CD14-positive monocyte (primary cell): ENCODE measurements at regions not wholly inside any gene's neighbourhood (a gene's known extent, or its start where the extent isn't known, plus 50 kb on each side); places are given as distances from the start of the nearest gene placed in this dataset.

Source experiments
- DNase-seq, 3 donors: peaks; one replicate each; pipeline ENCODE4 v3.0.0-alpha.2; 2011 to 2022
- H2AFZ ChIP-seq: 2 replicates; pipeline ENCODE4 v1.6.0; 2012; ENCODE audit warnings: mild to moderate bottlenecking, low read depth, low read length, inconsistent platforms; ENCODE audit not compliant: insufficient read depth, poor library complexity, severe bottlenecking
- H3K27ac ChIP-seq, 2 donors: 1 replicate in 1 of 2; 2 replicates in 1 of 2; pipeline ENCODE4 v1.5.1; 2012 to 2013; ENCODE audit warnings: low read length in 2 of 2, control low read depth in 1 of 2, inconsistent platforms in 1 of 2, low read depth in 1 of 2, mild to moderate bottlenecking in 1 of 2
- H3K27me3 ChIP-seq, 2 donors: one replicate each; pipeline versions ENCODE4 v1.6.0 to v1.6.1; 2011 to 2013; ENCODE audit warnings: low read length in 2 of 2; ENCODE audit not compliant: control insufficient read depth in 2 of 2, insufficient read depth in 2 of 2
- H3K36me3 ChIP-seq, 2 donors: replicated peaks in 1 of 2; 1 replicate in 1 of 2; 2 replicates in 1 of 2; pipeline versions ENCODE4 v1.5.1 to v1.6.1; 2012 to 2013; ENCODE audit warnings: low read length in 2 of 2, control low read depth in 1 of 2, inconsistent platforms in 1 of 2, mild to moderate bottlenecking in 1 of 2; ENCODE audit not compliant: insufficient read depth in 2 of 2, control insufficient read depth in 1 of 2
- H3K4me1 ChIP-seq, 2 donors: 1 replicate in 1 of 2; 2 replicates in 1 of 2; pipeline versions ENCODE4 v1.5.1 to v1.6.1; 2012 to 2013; ENCODE audit warnings: low read length in 2 of 2, control low read depth in 1 of 2, inconsistent platforms in 1 of 2, mild to moderate bottlenecking in 1 of 2, moderate library complexity in 1 of 2; ENCODE audit not compliant: insufficient read depth in 2 of 2, control insufficient read depth in 1 of 2
- H3K4me2 ChIP-seq: replicated peaks from 2 replicates; pipeline ENCODE3; 2012; ENCODE audit warnings: low read length, moderate library complexity, mild to moderate bottlenecking; ENCODE audit not compliant: poor library complexity, severe bottlenecking; ENCODE audit errors: extremely low read depth
- H3K4me3 ChIP-seq, 3 experiments: fragments of 200-600 bp in 1 of 3; sonication (generic) in 1 of 3; replicated peaks in 1 of 3; 1 replicate in 2 of 3; 2 replicates in 1 of 3; pipeline ENCODE4 v1.5.1; 2011 to 2013; ENCODE audit warnings: low read length in 3 of 3, mild to moderate bottlenecking in 3 of 3, control low read depth in 2 of 3, low read depth in 2 of 3, inconsistent platforms in 1 of 3, moderate library complexity in 1 of 3
- H3K79me2 ChIP-seq: 2 replicates; pipeline ENCODE4 v1.6.0; 2012; ENCODE audit warnings: mild to moderate bottlenecking, control low read depth, inconsistent platforms, low read length, moderate library complexity; ENCODE audit not compliant: insufficient read depth
- H3K9ac ChIP-seq: 2 replicates; pipeline ENCODE4 v1.6.0; 2017; ENCODE audit warnings: low read length, mild to moderate bottlenecking; ENCODE audit not compliant: insufficient read depth, poor library complexity, severe bottlenecking
- H3K9me3 ChIP-seq, 2 donors: replicated peaks in 1 of 2; 1 replicate in 1 of 2; 2 replicates in 1 of 2; pipeline versions ENCODE4 v1.5.1 to v1.6.1; 2012 to 2013; ENCODE audit warnings: low read length in 2 of 2, control low read depth in 1 of 2; ENCODE audit not compliant: control insufficient read depth in 1 of 2, insufficient read depth in 1 of 2
- H4K20me1 ChIP-seq: 2 replicates; pipeline ENCODE4 v1.6.0; 2012; ENCODE audit warnings: mild to moderate bottlenecking, low read length, control low read depth, moderate library complexity; ENCODE audit not compliant: insufficient read depth
- H3K27ac Mint-ChIP-seq, 7 donors: one replicate each; pipeline ENCODE4 v1.8.0; 2020; ENCODE audit warnings: mild to moderate bottlenecking in 7 of 7, mixed read lengths in 7 of 7, moderate library complexity in 6 of 7, inconsistent platforms in 2 of 7
- H3K27me3 Mint-ChIP-seq, 3 donors: one replicate each; pipeline ENCODE4 v1.8.0; 2021 to 2022; ENCODE audit warnings: low read depth in 3 of 3, mild to moderate bottlenecking in 3 of 3, mixed read lengths in 3 of 3, moderate library complexity in 3 of 3, inconsistent platforms in 1 of 3
- H3K36me3 Mint-ChIP-seq, 2 donors: one replicate each; pipeline ENCODE4 v1.8.0; 2020; ENCODE audit warnings: mixed read lengths in 2 of 2, inconsistent platforms in 1 of 2, mild to moderate bottlenecking in 1 of 2
- H3K4me1 Mint-ChIP-seq: one replicate; pipeline ENCODE4 v1.8.0; 2020; ENCODE audit warnings: mild to moderate bottlenecking, mixed read lengths
- H3K4me3 Mint-ChIP-seq, 2 donors: one replicate each; pipeline ENCODE4 v1.8.0; 2020; ENCODE audit warnings: mild to moderate bottlenecking in 2 of 2, mixed read lengths in 2 of 2, moderate library complexity in 1 of 2
- H3K9me3 Mint-ChIP-seq, 7 donors: one replicate each; pipeline ENCODE4 v1.8.0; 2020 to 2022; ENCODE audit warnings: mixed read lengths in 7 of 7, mild to moderate bottlenecking in 6 of 7, moderate library complexity in 6 of 7, inconsistent platforms in 2 of 7
- CTCF ChIP-seq: fragments of 200-600 bp; IDR thresholded peaks from one replicate; pipeline ENCODE4 v1.8.0; 2022; ENCODE audit warnings: antibody characterized with exemption, mild to moderate bottlenecking
- WGBS: methylation state at CpG from one replicate; pipeline ENCODE4 v1.1.5; 2013; ENCODE audit warnings: missing lambda C conversion rate; ENCODE audit not compliant: insufficient coverage; 5-methylcytosine and 5-hydroxymethylcytosine counted together
- intact Hi-C, 2 donors: fragments of 100-400 bp; cut with micrococcal nuclease; formaldehyde crosslinking; loops; one replicate each; pipeline versions ENCODE4 v1.15.0 to v1.15.1; 2023

- no peak for TF ChIP-seq CTCF
- peaks cover 0 to 4% of the 10 kb centered on the region in 2 donors for H3K9me3 ChIP-seq
- H3K27ac ChIP-seq, result no peak overlapping the region
- no peaks in the 10 kb centered on the region for H3K4me1 ChIP-seq
- Mint-ChIP-seq H3K36me3 (no peaks in the 10 kb centered on the region), H3K4me1 (no peaks in the 10 kb centered on the region), H3K27me3 (peaks cover 0 to 15% (median 6%) of the 10 kb centered on the region in 3 donors), H3K27ac (no peak overlapping the region), H3K4me3 (no peak overlapping the region), H3K9me3 (peaks cover 0 to 14% (median 2%) of the 10 kb centered on the region in 7 donors)
- H3K4me3 ChIP-seq, result no peak overlapping the region
- no peak for DNase-seq
- H3K79me2 ChIP-seq, result no peaks in the 10 kb centered on the region
- intact Hi-C loops, result no loop called here
- H2AFZ ChIP-seq, result no peak overlapping the region
- H4K20me1 ChIP-seq, result no peaks in the 10 kb centered on the region
- 84% methylated on average over 20 of the region's 20 CpGs for WGBS
- no peaks in the 10 kb centered on the region for H3K27me3 ChIP-seq
- H3K9ac ChIP-seq, result no peak overlapping the region
- H3K36me3 ChIP-seq, result no peaks in the 10 kb centered on the region
- no peak overlapping the region for H3K4me2 ChIP-seq
Observed at GRCh38 chr5:2003690-2004365, 121.1 kb upstream of the IRX4 start.

GRCh38 chr5:2003206-2003605, 120.5 kb upstream of the IRX4 start:
- Histone ChIP-seq H3K4me2 (no peak overlapping the region), H3K79me2 (no peaks in the 10 kb centered on the region), H2AFZ (no peak overlapping the region), H3K4me1 (no peaks in the 10 kb centered on the region), H3K9ac (no peak overlapping the region), H3K4me3 (no peak overlapping the region), H3K27ac (no peak overlapping the region), H4K20me1 (no peaks in the 10 kb centered on the region), H3K27me3 (no peaks in the 10 kb centered on the region), H3K9me3 (peaks cover 0 to 7% of the 10 kb centered on the region in 2 donors), H3K36me3 (no peaks in the 10 kb centered on the region)
- Mint-ChIP-seq H3K4me1 (no peaks in the 10 kb centered on the region), H3K27ac (no peak overlapping the region), H3K36me3 (no peaks in the 10 kb centered on the region), H3K4me3 (no peak overlapping the region), H3K9me3 (peaks cover 3 to 17% (median 6%) of the 10 kb centered on the region in 7 donors), H3K27me3 (peaks cover under 1 to 14% (median 6%) of the 10 kb centered on the region in 3 donors)
- WGBS, result 82% methylated on average over 5 of the region's 10 CpGs
- no peak for TF ChIP-seq CTCF
- DNase-seq, result no peak
- intact Hi-C loops, result no loop called here
